ENCODE measurements at regions not wholly inside any gene's neighbourhood (a gene's known extent, or its start where the extent isn't known, plus 50 kb on each side); places are given as distances from the start of the nearest gene placed in this dataset.

DNA sequence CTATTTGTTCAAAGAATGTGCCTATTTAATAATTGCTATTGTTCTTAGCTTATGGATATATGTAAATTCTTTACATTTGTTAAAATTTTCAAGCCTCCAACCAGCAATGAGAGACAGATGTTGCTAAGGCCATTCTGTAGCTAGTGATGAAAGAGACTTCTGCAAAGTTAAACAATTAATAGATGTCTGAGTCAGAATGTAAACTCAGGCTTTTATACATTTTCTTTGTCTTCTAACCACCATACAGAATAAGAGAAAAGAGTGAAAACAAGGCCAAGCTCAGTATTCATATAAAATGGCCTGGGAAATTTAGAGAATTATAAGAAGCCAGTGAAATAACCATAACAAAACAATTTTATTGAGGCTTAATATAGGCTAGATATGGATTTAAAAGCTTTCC lies 1102.3 kb upstream of the SEL1L start:
- H3K27ac ChIP-seq (ENCODE audit: insufficient read depth, low read depth, low read length): no peak overlapping the region
- no peaks in the 10 kb centered on the region for H3K36me3 ChIP-seq (ENCODE audit: control insufficient read depth in 2 of 2, extremely low read depth in 1 of 2, insufficient read depth in 2 of 2, low read length in 2 of 2)
- H3K9me3 ChIP-seq (replicated peaks; ENCODE audit: control insufficient read depth, insufficient read depth, low read length): peaks cover 3% of the 10 kb centered on the region
- no peak overlapping the region for H3K9ac ChIP-seq (replicated peaks; ENCODE audit: extremely low read depth, insufficient read depth, low read length)
- ChIA-PET POLR2A (no interaction called here), CTCF (no interaction called here)
- H3K4me3 ChIP-seq (replicated peaks in 1 of 3; ENCODE audit: insufficient read depth in 1 of 3, low read depth in 1 of 3, low read length in 3 of 3): no peak overlapping the region
- H3K79me2 ChIP-seq (ENCODE audit: control insufficient read depth, insufficient read depth, low read length): no peaks in the 10 kb centered on the region
- DNase-seq (ENCODE audit: low read depth, low spot score) (no peak), FAIRE-seq (no peak)
- intact Hi-C loops (cut with micrococcal nuclease) (no loop called here), dilution Hi-C loops (cut with MboI; ENCODE audit: extremely low pct_ligation_motif_present, low sequenced_read_pairs) (no loop called here)
- no peak overlapping the region for H3K4me2 ChIP-seq (ENCODE audit: insufficient read depth, low read length)
- no peaks in the 10 kb centered on the region for H3K9me1 ChIP-seq (replicated peaks; ENCODE audit: control insufficient read depth, extremely low read depth, insufficient read depth, low read length)
- no peaks in the 10 kb centered on the region for H3K4me1 ChIP-seq (ENCODE audit: control insufficient read depth, extremely low read depth, insufficient read depth, low read length)
- no peak overlapping the region for H2AFZ ChIP-seq (ENCODE audit: low read depth, low read length)
- no TSS peak for BruUV-seq (replicated peaks)
- no peaks in the 10 kb centered on the region for H3K27me3 ChIP-seq (ENCODE audit: control insufficient read depth in 2 of 2, insufficient read depth in 2 of 2, low read length in 2 of 2)
- no peak for TF ChIP-seq MYC (IDR thresholded peaks at IDR 0.05; ENCODE audit: low read depth, low read length)
- TF ChIP-seq POLR2AphosphoS5 (IDR thresholded peaks at IDR 0.05; ENCODE audit: insufficient read depth, low read depth, low read length): no peak
- TF ChIP-seq, protein P1, sequence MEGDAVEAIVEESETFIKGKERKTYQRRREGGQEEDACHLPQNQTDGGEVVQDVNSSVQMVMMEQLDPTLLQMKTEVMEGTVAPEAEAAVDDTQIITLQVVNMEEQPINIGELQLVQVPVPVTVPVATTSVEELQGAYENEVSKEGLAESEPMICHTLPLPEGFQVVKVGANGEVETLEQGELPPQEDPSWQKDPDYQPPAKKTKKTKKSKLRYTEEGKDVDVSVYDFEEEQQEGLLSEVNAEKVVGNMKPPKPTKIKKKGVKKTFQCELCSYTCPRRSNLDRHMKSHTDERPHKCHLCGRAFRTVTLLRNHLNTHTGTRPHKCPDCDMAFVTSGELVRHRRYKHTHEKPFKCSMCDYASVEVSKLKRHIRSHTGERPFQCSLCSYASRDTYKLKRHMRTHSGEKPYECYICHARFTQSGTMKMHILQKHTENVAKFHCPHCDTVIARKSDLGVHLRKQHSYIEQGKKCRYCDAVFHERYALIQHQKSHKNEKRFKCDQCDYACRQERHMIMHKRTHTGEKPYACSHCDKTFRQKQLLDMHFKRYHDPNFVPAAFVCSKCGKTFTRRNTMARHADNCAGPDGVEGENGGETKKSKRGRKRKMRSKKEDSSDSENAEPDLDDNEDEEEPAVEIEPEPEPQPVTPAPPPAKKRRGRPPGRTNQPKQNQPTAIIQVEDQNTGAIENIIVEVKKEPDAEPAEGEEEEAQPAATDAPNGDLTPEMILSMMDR (IDR thresholded peaks at IDR 0.05; ENCODE audit: extremely low read depth in 1 of 2, insufficient read depth in 1 of 2, low read depth in 1 of 2, low read length in 2 of 2): no peak
- TF ChIP-seq EZH2 (IDR thresholded peaks at IDR 0.05; ENCODE audit: borderline replicate concordance, low read depth, low read length, severe bottlenecking): no peak
- H4K20me1 ChIP-seq (replicated peaks; ENCODE audit: control insufficient read depth, extremely low read depth, insufficient read depth, low read length): no peaks in the 10 kb centered on the region

DNA sequence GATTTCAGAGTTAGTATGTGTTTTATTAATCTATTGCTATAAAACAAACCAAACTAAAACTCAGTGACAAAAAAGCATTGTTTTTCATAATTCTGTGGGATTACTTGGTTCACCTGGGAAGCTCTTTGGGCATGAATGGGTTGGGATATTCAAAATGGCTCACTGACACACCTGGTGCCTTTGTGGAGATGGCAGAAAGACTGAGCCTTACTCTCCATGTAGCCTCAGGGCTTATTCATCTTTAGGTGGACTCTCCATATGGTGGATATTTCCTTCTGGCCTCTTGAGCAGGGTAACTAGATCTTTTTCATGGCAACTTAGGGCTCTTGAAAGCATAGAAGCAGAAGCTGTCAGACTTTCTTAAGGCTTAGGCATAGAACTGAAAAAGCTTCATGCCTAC lies 1102.8 kb upstream of the SEL1L start:
- H3K4me3 ChIP-seq (replicated peaks in 1 of 3; ENCODE audit: insufficient read depth in 1 of 3, low read depth in 1 of 3, low read length in 3 of 3): no peak overlapping the region
- no peak overlapping the region for H3K9ac ChIP-seq (replicated peaks; ENCODE audit: extremely low read depth, insufficient read depth, low read length)
- TF ChIP-seq, protein P1 (IDR thresholded peaks at IDR 0.05; ENCODE audit: extremely low read depth in 1 of 2, insufficient read depth in 1 of 2, low read depth in 1 of 2, low read length in 2 of 2): no peak
- no peak for TF ChIP-seq MYC (IDR thresholded peaks at IDR 0.05; ENCODE audit: low read depth, low read length)
- TF ChIP-seq, protein P2, sequence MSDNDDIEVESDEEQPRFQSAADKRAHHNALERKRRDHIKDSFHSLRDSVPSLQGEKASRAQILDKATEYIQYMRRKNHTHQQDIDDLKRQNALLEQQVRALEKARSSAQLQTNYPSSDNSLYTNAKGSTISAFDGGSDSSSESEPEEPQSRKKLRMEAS (IDR thresholded peaks at IDR 0.05; ENCODE audit: insufficient read depth, insufficient read length): no peak
- no peak for TF ChIP-seq EZH2 (IDR thresholded peaks at IDR 0.05; ENCODE audit: borderline replicate concordance, low read depth, low read length, severe bottlenecking)
- TF ChIP-seq POLR2AphosphoS5 (IDR thresholded peaks at IDR 0.05; ENCODE audit: insufficient read depth, low read depth, low read length): no peak
- no peak for TF ChIP-seq FOS (IDR thresholded peaks at IDR 0.05; ENCODE audit: borderline replicate concordance, insufficient read depth, low read length)
- TF ChIP-seq JUN (IDR thresholded peaks at IDR 0.05; ENCODE audit: borderline replicate concordance, insufficient read depth, insufficient read length, low read depth): no peak
- TF ChIP-seq POLR2A (IDR thresholded peaks at IDR 0.05; ENCODE audit: low read depth, low read length): no peak
- TF ChIP-seq GATA2 (IDR thresholded peaks at IDR 0.05; ENCODE audit: insufficient read depth, insufficient read length, low read depth, low read length): no peak
- no peaks in the 10 kb centered on the region for H4K20me1 ChIP-seq (replicated peaks; ENCODE audit: control insufficient read depth, extremely low read depth, insufficient read depth, low read length)
- H3K4me1 ChIP-seq (ENCODE audit: control insufficient read depth, extremely low read depth, insufficient read depth, low read length): no peaks in the 10 kb centered on the region
- H3K9me1 ChIP-seq (replicated peaks; ENCODE audit: control insufficient read depth, extremely low read depth, insufficient read depth, low read length): no peaks in the 10 kb centered on the region
- BruUV-seq (replicated peaks): no TSS peak
- peaks cover 3% of the 10 kb centered on the region for H3K9me3 ChIP-seq (replicated peaks; ENCODE audit: control insufficient read depth, insufficient read depth, low read length)
- H2AFZ ChIP-seq (ENCODE audit: low read depth, low read length): no peak overlapping the region
- POLR2A ChIA-PET: no interaction called here
- dilution Hi-C loops (cut with MboI; ENCODE audit: extremely low pct_ligation_motif_present, low sequenced_read_pairs) (no loop called here), intact Hi-C loops (cut with micrococcal nuclease) (no loop called here)
- FAIRE-seq (no peak), DNase-seq (ENCODE audit: low read depth, low spot score) (no peak)
- H3K27ac ChIP-seq (ENCODE audit: insufficient read depth, low read depth, low read length): no peak overlapping the region
- no peaks in the 10 kb centered on the region for H3K36me3 ChIP-seq (ENCODE audit: control insufficient read depth in 2 of 2, extremely low read depth in 1 of 2, insufficient read depth in 2 of 2, low read length in 2 of 2)
- H3K27me3 ChIP-seq (ENCODE audit: control insufficient read depth in 2 of 2, insufficient read depth in 2 of 2, low read length in 2 of 2): no peaks in the 10 kb centered on the region
- CTCF ChIA-PET: no interaction called here
- no peaks in the 10 kb centered on the region for H3K79me2 ChIP-seq (ENCODE audit: control insufficient read depth, insufficient read depth, low read length)
- H3K4me2 ChIP-seq (ENCODE audit: insufficient read depth, low read length): no peak overlapping the region
